ENCODE measurements at regions not wholly inside any gene's neighbourhood (a gene's known extent, or its start where the extent isn't known, plus 50 kb on each side); places are given as distances from the start of the nearest gene placed in this dataset.

DNA sequence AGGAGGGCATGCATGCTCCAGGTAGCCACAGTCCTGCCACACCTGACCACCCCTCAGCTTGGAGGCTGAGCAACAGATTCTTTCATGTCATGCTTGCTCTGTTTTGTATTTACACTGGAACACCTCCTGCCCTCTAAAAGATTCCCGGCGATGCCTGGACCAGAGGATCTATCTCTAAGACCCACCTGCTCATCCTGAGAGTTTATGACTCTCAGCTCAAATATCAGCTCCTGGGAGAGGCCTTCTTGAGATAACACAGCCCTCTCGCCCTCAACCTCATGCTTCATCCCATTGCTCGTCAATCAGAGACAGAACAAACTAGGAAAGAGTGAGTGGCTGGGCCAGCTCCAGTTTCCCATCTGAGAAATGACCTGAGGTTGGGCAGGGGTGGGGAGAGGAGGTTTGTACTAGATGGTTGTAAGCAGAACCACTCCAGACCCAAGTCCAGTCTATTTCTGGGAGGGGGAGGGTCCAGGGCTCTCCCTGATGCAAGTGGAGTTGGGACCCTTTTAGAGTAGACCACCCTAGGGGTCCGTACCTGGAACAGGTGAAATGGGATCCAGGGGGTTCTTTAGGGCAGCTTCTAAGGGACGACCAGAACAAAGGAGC, 524.5 kb downstream of the MATN1 start:
- no peak for DNase-seq (ENCODE audit: low spot score)

- no peak for DNase-seq (ENCODE audit: low spot score)
These were observed 525.0 kb downstream of the MATN1 start for GRCh38 chr1:30198451-30198760.

DNA sequence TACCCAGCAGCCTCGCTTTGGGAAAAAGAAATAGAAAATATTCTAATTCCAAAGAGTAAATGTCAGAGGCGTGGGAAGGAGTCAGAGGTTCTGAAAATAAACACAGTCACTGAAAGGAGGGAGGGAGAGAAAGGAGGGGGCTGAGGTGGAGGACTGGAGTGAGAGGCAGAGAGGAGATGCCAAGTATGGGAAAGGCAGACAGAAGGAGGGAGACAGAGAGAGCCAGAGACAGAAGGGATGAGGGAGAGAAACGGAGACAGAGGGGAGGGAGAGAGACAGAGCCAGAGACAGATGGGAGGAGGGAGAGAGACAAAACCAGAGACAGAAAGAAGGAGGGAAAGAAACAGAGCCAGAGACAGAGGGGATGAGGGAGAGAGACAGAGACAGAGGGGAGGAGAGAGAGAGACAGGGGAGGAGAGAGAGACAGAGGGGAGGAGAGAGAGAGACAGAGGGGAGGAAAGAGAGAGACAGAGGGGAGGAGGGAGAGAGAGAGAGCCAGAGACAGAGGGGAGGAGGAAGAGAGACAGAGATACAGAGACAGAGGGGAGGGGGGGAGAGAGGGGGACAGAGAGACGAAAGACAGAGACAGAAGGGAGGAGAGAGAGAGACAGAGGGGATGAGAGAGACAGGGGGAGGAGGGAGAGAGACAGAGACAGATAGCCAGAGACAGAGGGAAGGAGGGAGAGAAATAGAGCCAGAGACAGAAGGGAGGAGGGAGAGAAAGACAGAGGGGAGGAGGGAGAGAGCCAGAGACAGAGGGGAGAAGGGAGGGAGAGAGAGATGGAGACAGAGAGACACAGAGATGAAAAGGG, 525.5 kb downstream of the MATN1 start:
- DNase-seq (ENCODE audit: low spot score): no peak

DNA sequence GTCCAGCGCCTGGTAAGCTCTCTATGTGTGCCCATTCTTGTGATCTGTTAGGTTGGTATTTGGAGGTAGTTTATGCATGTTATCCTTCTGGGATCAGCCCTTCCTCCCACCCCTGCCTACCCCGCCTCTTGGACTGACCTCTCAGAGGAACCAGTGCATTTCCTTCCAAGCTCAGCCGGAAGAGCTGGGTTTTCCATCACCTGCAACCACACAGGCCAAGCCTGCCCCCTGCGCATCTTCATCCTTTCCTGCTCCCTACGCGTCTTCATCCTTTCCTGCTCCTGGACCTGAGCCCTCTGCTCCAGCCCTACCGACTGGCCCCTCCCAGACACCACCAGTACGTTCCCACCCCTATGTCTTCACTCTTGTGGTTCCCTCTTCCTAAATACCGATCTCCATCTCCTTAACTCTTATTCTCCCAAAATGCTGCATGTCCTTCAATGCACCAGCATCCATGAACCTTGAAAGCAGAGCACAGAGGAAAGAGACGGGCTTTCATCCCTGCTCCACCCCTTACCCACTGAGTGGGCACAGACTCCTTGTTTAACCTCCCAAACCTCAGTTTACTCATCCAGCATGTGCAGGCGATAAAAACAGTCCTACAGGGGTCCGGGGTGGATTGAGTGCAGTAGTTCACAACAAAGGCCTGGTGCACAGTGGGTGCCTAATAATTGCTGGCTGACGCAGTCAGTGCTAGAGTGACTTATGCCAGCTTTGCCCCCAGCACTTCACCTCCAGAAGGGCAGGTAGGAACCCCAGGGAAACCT, 526.3 kb downstream of the MATN1 start:
- no peak for DNase-seq (ENCODE audit: low spot score)

DNA sequence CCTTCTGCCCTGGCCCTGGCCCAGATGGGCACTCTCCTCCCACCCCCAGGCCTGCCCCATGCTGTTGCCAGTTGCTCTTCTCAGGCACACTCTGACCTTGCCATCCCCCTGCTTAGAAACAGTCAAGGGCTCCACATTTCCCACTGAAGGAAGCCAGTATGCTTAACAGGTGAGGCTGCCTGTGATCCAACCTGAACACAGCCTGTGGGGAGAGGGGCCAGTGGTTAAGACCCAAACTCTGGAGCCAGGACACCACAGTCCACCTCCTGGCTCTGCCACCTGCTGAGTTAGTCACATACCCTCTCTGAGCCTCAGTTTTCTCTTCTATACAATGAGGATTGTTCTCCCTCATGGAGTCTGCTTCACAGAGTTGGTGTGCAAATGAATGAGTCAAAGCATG, 526.9 kb downstream of the MATN1 start:
- DNase-seq (ENCODE audit: low spot score): no peak

DNA sequence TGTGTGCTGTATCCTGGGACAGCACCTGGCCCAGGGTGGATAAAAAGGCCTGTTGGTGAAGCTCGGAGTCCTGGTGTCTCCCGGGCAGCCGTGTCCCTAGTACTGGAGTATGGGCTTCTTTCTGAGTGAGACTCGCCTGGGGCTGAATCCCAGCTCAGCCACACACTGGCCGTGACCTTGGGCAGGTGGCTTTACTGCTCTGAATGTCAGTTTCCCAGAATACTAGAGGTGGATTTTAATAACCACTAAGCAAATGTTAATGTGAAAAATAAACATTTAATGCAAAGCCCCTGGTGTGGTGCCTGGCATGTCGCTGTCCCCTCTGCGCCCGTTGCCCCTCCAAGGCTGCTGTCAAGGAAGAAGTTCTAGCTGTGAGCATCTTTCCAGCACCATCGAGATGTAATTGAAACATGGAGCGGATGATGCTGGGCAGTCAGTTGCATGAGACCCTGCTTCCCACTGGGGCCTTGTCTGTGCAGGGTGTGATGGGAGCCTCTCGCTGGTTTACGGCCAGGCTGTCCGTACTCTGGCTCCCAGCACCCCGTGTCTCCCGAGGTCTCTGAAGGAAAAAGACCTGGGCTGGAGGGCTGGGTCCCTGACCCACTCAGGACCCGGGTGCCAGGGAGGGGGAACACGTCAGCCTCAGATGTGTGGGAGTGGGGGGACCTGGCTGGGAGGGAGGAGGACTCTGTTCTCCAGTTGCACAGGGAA, 527.8 kb downstream of the MATN1 start:
- no peak for DNase-seq (ENCODE audit: low spot score)

DNA sequence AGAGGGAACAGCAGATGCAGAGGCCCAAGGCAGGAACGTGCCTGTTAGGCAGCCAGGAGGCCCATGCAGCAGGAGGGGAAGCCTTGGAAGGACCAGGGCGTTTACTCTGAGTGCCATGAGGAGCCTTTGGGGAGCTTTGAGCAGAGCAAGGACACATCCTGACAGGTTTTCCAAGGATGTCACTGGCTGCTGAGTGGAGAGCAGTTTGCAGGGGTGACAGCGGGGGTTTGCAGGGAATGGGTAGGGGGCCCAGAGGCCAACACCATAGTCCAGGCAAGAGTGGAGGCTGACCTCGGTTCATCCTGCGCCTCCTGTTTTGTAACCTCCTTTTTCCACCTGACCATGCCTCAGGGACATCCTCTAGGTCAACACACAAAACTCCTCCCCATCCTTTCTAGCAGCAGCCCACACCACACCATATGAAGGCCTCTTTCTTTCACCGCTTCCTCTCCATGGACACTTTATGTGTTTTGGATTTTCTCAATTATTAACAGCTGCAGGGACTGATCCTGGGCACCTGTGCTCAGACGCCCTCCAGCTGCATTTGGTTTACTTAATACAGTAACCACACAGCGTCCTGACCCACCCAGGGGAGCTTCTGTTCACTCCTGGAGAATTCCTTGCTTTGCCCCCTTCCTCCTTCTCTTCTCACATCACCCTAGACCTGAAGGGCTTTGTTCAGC, 528.5 kb downstream of the MATN1 start:
- DNase-seq (ENCODE audit: low spot score): no peak

DNA sequence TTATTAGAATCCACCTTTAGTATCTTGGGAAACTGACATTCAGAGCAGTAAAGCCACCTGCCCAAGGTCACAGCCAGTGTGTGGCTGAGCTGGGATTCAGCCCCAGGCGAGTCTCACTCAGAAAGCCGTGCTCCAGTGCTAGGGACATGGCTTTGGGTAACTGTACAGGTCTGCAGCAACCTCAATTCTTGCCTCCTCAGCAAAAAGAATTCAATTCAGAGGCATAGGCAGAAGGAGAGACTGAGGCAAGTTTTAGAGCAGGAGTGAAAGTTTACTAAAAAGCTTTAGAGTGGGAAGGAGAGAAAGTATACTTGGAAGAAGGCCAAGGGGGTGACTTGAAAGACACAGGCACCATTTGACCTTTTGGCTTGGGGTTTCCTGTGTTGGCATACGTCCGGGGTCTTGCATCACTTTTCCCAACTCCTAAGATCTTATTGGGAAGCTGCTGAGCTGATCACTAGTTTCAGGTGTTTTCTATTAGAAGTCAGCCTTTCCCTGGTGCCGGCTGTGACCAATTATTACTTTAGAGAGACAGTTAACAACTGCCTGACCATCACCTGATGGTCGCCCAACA, 529.3 kb downstream of the MATN1 start:
- DNase-seq (ENCODE audit: low spot score): no peak

DNA sequence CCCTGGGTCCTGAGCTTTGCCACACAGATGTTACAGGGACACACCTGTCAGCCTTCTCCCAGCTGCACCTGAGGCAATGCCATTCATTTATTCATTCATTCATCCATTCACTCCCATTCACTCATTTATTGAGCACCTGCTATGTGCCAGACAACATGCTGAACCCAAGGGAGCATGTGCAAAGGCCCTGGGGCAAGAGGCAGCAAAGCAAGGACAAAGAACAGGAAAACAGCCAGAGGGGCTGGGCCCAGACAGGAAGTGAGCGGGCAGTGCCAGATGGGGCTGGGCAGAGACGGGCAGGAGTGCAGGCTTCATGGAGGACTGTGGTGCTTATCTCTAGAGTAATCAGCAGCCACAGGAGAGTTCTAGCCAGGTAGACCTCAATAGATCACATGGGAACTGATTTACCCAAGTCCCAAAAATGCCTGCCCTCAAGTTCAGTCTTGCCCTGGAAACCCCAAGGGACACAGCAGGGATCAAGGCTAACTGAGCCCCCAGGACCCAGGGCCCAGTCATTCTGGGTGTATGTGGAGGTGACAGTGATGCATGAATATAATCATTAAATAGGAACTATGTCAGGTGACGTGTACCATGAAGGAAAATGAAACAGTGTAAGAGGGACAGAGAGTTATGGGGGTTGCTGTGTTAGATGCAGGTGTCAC, 530.3 kb downstream of the MATN1 start:
- DNase-seq (ENCODE audit: low spot score): no peak

GRCh38 chr1:30191154-30191702, 532.2 kb downstream of the MATN1 start:
- DNase-seq (ENCODE audit: low spot score): peak; percentile 63

DNA sequence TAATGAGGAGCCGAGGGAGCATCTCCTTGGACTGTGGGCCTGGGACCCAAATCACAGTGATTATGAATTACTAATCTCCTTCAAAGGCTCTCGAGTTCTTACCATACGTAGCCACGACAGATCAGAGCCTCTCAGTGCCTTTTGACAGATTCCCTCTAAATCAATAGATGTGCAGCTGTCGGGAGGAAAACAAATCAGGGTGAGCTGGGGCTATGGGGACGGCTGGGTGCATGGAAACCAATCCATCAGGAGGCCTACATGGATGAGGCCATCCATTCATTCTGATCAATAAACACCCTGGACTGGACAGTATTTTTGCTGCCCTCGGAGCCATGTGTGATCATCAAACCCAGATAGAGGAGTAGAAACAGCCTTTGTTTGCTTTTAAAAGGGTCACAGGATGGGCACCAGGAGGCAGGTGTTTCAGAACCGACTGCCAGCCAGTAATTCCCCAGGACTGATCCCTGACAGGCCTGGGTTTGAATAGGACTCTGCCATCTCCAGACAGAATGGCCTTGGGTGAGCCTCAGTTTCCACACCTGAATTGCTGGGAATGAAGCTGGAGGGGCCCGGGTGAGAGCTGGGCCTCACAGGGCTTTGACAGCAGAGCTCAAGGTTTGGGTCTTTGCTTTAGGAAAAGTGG, 532.8 kb downstream of the MATN1 start:
- DNase-seq (ENCODE audit: low spot score): no peak

- no peak for DNase-seq (ENCODE audit: low spot score)
These were observed 533.4 kb downstream of the MATN1 start for GRCh38 chr1:30189818-30190500.

DNA sequence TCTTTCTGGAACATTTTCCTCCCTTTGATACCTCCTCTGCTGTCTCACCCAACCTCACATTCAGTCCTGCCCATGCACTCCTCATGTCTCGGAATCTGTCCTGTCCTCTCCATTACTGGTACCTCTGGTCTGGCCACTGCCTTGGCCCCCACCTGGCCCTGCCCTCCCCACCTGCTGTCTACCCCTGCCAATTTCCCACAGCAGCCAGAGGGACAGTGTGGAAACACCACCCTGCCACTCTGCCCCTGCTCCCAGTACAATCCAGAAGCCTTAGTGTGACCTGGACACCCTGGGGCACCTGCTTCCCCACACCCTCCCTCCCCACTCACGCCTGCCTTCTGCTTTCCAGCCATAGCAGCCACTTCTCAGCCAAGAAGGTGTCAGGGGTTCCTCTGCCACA, 534.4 kb downstream of the MATN1 start:
- no peak for DNase-seq (ENCODE audit: low spot score)

- no peak for DNase-seq (ENCODE audit: low spot score)
These were observed 535.1 kb downstream of the MATN1 start for GRCh38 chr1:30188329-30188728.

- DNase-seq (ENCODE audit: low spot score): no peak
These were observed 535.9 kb downstream of the MATN1 start for GRCh38 chr1:30187413-30188023.

DNA sequence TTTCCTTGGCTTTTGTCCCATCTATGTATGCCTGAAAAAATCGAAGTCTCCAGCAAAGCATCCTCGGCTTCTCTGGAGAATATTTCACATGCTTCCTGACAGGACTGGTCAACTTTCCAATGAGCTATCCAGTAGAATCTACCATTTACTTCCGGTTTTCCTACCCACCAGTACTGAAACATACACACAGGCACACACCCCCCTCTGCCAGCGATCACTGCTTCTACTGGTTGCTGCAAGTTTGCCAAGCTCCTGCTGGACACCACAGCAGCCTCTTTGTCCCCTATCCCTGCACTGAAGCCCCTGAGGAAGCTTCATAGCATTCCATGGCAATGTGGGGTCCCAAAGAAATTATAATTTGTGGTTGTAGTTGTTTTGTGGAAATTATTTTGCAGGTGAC, 536.8 kb downstream of the MATN1 start:
- no peak for DNase-seq (ENCODE audit: low spot score)

GRCh38 chr1:30185809-30186208, 537.6 kb downstream of the MATN1 start:
- DNase-seq (ENCODE audit: low spot score): no peak

- no peak for DNase-seq (ENCODE audit: low spot score)
These were observed 538.1 kb downstream of the MATN1 start for GRCh38 chr1:30185313-30185712.

Data from activated CD4-positive, alpha-beta T cell treated with anti-CD3 and anti-CD28 coated beads, Interleukin-2, Interleukin-4, amounts not matched to agents 100 ng/mL and 50 ng/mL, durations not matched to agents 16 hours and 8 hours (primary cell).